ENCODE measurements at regions not wholly inside any gene's neighbourhood (a gene's known extent, or its start where the extent isn't known, plus 50 kb on each side); places are given as distances from the start of the nearest gene placed in this dataset.

- TF ChIP-seq, protein P1, sequence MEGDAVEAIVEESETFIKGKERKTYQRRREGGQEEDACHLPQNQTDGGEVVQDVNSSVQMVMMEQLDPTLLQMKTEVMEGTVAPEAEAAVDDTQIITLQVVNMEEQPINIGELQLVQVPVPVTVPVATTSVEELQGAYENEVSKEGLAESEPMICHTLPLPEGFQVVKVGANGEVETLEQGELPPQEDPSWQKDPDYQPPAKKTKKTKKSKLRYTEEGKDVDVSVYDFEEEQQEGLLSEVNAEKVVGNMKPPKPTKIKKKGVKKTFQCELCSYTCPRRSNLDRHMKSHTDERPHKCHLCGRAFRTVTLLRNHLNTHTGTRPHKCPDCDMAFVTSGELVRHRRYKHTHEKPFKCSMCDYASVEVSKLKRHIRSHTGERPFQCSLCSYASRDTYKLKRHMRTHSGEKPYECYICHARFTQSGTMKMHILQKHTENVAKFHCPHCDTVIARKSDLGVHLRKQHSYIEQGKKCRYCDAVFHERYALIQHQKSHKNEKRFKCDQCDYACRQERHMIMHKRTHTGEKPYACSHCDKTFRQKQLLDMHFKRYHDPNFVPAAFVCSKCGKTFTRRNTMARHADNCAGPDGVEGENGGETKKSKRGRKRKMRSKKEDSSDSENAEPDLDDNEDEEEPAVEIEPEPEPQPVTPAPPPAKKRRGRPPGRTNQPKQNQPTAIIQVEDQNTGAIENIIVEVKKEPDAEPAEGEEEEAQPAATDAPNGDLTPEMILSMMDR (IDR thresholded peaks at IDR 0.05; ENCODE audit: borderline replicate concordance, extremely low read depth, low read length, poor library complexity, severe bottlenecking) = no peak
- TF ChIP-seq EZH2 (IDR thresholded peaks at IDR 0.05; ENCODE audit: borderline replicate concordance, low read depth, low read length, severe bottlenecking) = no peak
These were observed 647.0 kb upstream of the IMPG1 start for GRCh38 chr6:76719449-76719848.

All from DND-41 (cell line).